GM19025 (cell line): ENCODE measurements at regions not wholly inside any gene's neighbourhood (a gene's known extent, or its start where the extent isn't known, plus 50 kb on each side); places are given as distances from the start of the nearest gene placed in this dataset.

Source experiments
- ATAC-seq: cut with Tn5 transposase; IDR thresholded peaks from one replicate; pipeline ENCODE4 v1.9.1; 2021; ENCODE audit warnings: mild to moderate bottlenecking, low read depth, moderate library complexity; ENCODE audit not compliant: unreplicated experiment

- no peak for ATAC-seq
Measured at GRCh38 chr2:3101016-3101942, 276.3 kb downstream of the EIPR1 start.

- ATAC-seq = no peak
Measured at GRCh38 chr2:3100386-3100785, 277.2 kb downstream of the EIPR1 start.

- no peak for ATAC-seq
Measured at GRCh38 chr2:3099860-3100234, 277.8 kb downstream of the EIPR1 start.

- no peak for ATAC-seq
Measured at GRCh38 chr2:3099145-3099859, 278.3 kb downstream of the EIPR1 start.

GRCh38 chr2:3098231-3098630 is 279.4 kb downstream of the EIPR1 start:
- no peak for ATAC-seq

GRCh38 chr2:3097804-3098203 is 279.8 kb downstream of the EIPR1 start:
- no peak for ATAC-seq

GRCh38 chr2:3094999-3095958 is 282.3 kb downstream of the EIPR1 start:
- no peak for ATAC-seq

- ATAC-seq = no peak
Measured at GRCh38 chr2:3094318-3094717, 283.3 kb downstream of the EIPR1 start.

GRCh38 chr2:3091696-3092095 is 285.9 kb downstream of the EIPR1 start:
- no peak for ATAC-seq

GRCh38 chr2:3082705-3083104 is 294.9 kb downstream of the EIPR1 start:
- ATAC-seq = no peak

- ATAC-seq = no peak
Measured at GRCh38 chr2:3079959-3080948, 297.4 kb downstream of the EIPR1 start.

- ATAC-seq = no peak
Measured at GRCh38 chr2:3079466-3079865, 298.2 kb downstream of the EIPR1 start.

- ATAC-seq = no peak
Measured at GRCh38 chr2:3078684-3079083, 298.9 kb downstream of the EIPR1 start.

GRCh38 chr2:3076848-3077642 is 300.6 kb downstream of the EIPR1 start:
- no peak for ATAC-seq

GRCh38 chr2:3075991-3076340 is 301.7 kb downstream of the EIPR1 start:
- no peak for ATAC-seq

- no peak for ATAC-seq
Measured at GRCh38 chr2:3075316-3075990, 302.2 kb downstream of the EIPR1 start.

GRCh38 chr2:3073704-3074103 is 303.9 kb downstream of the EIPR1 start:
- no peak for ATAC-seq

GRCh38 chr2:3073041-3073595 is 304.5 kb downstream of the EIPR1 start:
- no peak for ATAC-seq
